H1 (cell line): ENCODE measurements at regions not wholly inside any gene's neighbourhood (a gene's known extent, or its start where the extent isn't known, plus 50 kb on each side); places are given as distances from the start of the nearest gene placed in this dataset.

ENCODE experiments used
- BRCA1 ChIP-seq: IDR thresholded peaks from 2 replicates; pipeline ENCODE4 v1.6.1; 2012; ENCODE audit warnings: low read depth, low read length, improper control_type of control experiment
- CBX8 ChIP-seq: fragments of 300-800, 300-1000 bp; sonication (generic); IDR thresholded peaks from 2 replicates; pipeline ENCODE4 v1.7.1; 2016; ENCODE audit warnings: low read depth, low read length, borderline replicate concordance
- CREB1 ChIP-seq: IDR thresholded peaks from 2 replicates; pipeline ENCODE4 v1.6.1; 2012; ENCODE audit warnings: inconsistent platforms
- CTBP2 ChIP-seq: IDR thresholded peaks from 2 replicates; pipeline ENCODE4 v1.7.0; 2011; ENCODE audit warnings: borderline replicate concordance, mild to moderate bottlenecking, moderate library complexity, mixed read lengths, low read length; ENCODE audit not compliant: insufficient read depth, insufficient read length
- CTCF ChIP-seq, 3 experiments: IDR thresholded peaks; 1 replicate in 2 of 3; 2 replicates in 1 of 3; pipeline versions ENCODE4 v1.5.1 to v1.6.1; 2011; ENCODE audit warnings: low read length in 3 of 3, mild to moderate bottlenecking in 3 of 3, inconsistent platforms in 2 of 3, low read depth in 1 of 3, moderate library complexity in 1 of 3; ENCODE audit not compliant: insufficient read depth in 1 of 3; ENCODE audit errors: control extremely low read depth in 1 of 3
- EGR1 ChIP-seq: IDR thresholded peaks from 2 replicates; pipeline ENCODE4 v1.6.1; 2011; ENCODE audit warnings: low read depth, low read length, borderline replicate concordance
- EZH2 ChIP-seq: fragments of 200-600 bp; sonication (generic); IDR thresholded peaks from 2 replicates; pipeline ENCODE4 v1.7.1; 2012; ENCODE audit warnings: low read depth, mild to moderate bottlenecking, moderate library complexity, low read length, inconsistent platforms; ENCODE audit not compliant: severe bottlenecking
- HDAC6 ChIP-seq: IDR thresholded peaks from one replicate; pipeline ENCODE4 v1.7.1; 2012; ENCODE audit warnings: low read depth, mild to moderate bottlenecking, inconsistent platforms, low read length, moderate library complexity
- RAD21 ChIP-seq, 2 experiments: IDR thresholded peaks in 1 of 2; conservative IDR thresholded peaks in 1 of 2; 2 replicates each; pipeline ENCODE4 v1.6.1; 2011; ENCODE audit warnings: low read depth in 2 of 2, low read length in 2 of 2, improper control_type of control experiment in 1 of 2, inconsistent platforms in 1 of 2, mild to moderate bottlenecking in 1 of 2, moderate library complexity in 1 of 2
- RXRA ChIP-seq: IDR thresholded peaks from 2 replicates; pipeline ENCODE4 v1.6.1; 2011; ENCODE audit warnings: low read depth, mild to moderate bottlenecking, low read length, moderate library complexity; ENCODE audit not compliant: insufficient read depth
- SAP30 ChIP-seq: fragments of 300-600 bp; sonication (generic); IDR thresholded peaks from 2 replicates; pipeline ENCODE4 v1.7.1; 2012; ENCODE audit warnings: low read length, moderate library complexity, mild to moderate bottlenecking, inconsistent platforms; ENCODE audit not compliant: insufficient read depth, insufficient replicate concordance
- SP4 ChIP-seq: IDR thresholded peaks from 2 replicates; pipeline ENCODE4 v1.6.1; 2012; ENCODE audit warnings: low read length, inconsistent platforms
- USF2 ChIP-seq: IDR thresholded peaks from 2 replicates; pipeline ENCODE4 v1.6.1; 2011; ENCODE audit warnings: low read length, improper control_type of control experiment

GRCh38 chr9:13491138-13491492 lies 211.6 kb upstream of the MPDZ start:
- TF ChIP-seq RXRA (no peak), SP4 (no peak), EGR1 (no peak), CTCF (IDR thresholded peaks at IDR 0.05; ENCODE audit: control extremely low read depth in 1 of 3, insufficient read depth in 1 of 3, low read depth in 1 of 3, low read length in 3 of 3) (no peak), CTBP2 (no peak), HDAC6 (no peak), EZH2 (no peak), SAP30 (no peak), CBX8 (no peak), RAD21 (IDR thresholded peaks at IDR 0.05 in 1 of 2, conservative IDR thresholded peaks at IDR 0.05 in 1 of 2; ENCODE audit: low read depth in 2 of 2, low read length in 2 of 2) (no peak), CREB1 (no peak), USF2 (no peak), BRCA1 (no peak)
